ENCODE measurements at regions not wholly inside any gene's neighbourhood (a gene's known extent, or its start where the extent isn't known, plus 50 kb on each side); places are given as distances from the start of the nearest gene placed in this dataset.

GRCh38 chr2:196256585-196256984 lies 85.2 kb upstream of the STK17B start:
- Mint-ChIP-seq H3K4me1 (peaks cover 8 to 9% of the 10 kb centered on the region in 2 experiments), H3K27me3 (ENCODE audit: low read depth) (no peaks in the 10 kb centered on the region), H3K27ac (no peak overlapping the region; a peak in 2 of 7 replicates), H3K9me3 (no peaks in the 10 kb centered on the region), H3K4me3 (no peak overlapping the region), H3K36me3 (ENCODE audit: insufficient read depth in 1 of 3, low read depth in 3 of 3) (no peaks in the 10 kb centered on the region; a peak in 1 of 7 replicates)
- WGBS (ENCODE audit: extremely low coverage, insufficient read length, low lambda C conversion rate), result no CpG with 5 or more reads among the region's 1 CpG
- no peak overlapping the region for H3T11ph ChIP-seq (ENCODE audit: low read length)
- no peak for DNase-seq
- H4K20me1 ChIP-seq (ENCODE audit: control insufficient read depth, insufficient read depth, insufficient read length), result no peaks in the 10 kb centered on the region
- no peak overlapping the region for H2AK5ac ChIP-seq (ENCODE audit: insufficient read length, low read length)
- H3K56ac ChIP-seq (ENCODE audit: insufficient read length, low read depth, low read length), result no peak overlapping the region
- no peaks in the 10 kb centered on the region for H3K9me3 ChIP-seq (ENCODE audit: control insufficient read depth, low read depth, low read length)
- H3K27ac ChIP-seq (ENCODE audit: insufficient read length, low read depth, low read length), result no peak overlapping the region
- no peaks in the 10 kb centered on the region for H3K79me1 ChIP-seq (ENCODE audit: insufficient read depth, low read depth, low read length, poor library complexity, severe bottlenecking)
- no peaks in the 10 kb centered on the region for H3K4me1 ChIP-seq (ENCODE audit: insufficient read depth, low read length)
- no peak overlapping the region for H3K18ac ChIP-seq (ENCODE audit: insufficient read length, low read depth, low read length)
- no peak for TF ChIP-seq CTCF (conservative IDR thresholded peaks at IDR 0.05)
- H3K79me2 ChIP-seq (ENCODE audit: insufficient read depth, low read length), result no peaks in the 10 kb centered on the region
- H4K5ac ChIP-seq (ENCODE audit: insufficient read length, low read depth, low read length), result no peak overlapping the region
- no peaks in the 10 kb centered on the region for H3K27me3 ChIP-seq (ENCODE audit: insufficient read depth, low read length)
- H4K8ac ChIP-seq (replicated peaks; ENCODE audit: insufficient read length, low read depth, low read length), result no peak overlapping the region
- H3K14ac ChIP-seq (ENCODE audit: insufficient read depth, low read length), result no peak overlapping the region
- H2BK120ac ChIP-seq (ENCODE audit: low read depth, low read length, poor library complexity, severe bottlenecking), result no peak overlapping the region
- no peak overlapping the region for H2BK5ac ChIP-seq (ENCODE audit: insufficient read length, low read length)
- H2BK15ac ChIP-seq (ENCODE audit: low read depth, low read length), result no peak overlapping the region
- H3K4ac ChIP-seq (ENCODE audit: low read depth, low read length), result no peak overlapping the region
- no peak overlapping the region for H2BK20ac ChIP-seq (ENCODE audit: low read depth, low read length, poor library complexity, severe bottlenecking)
- H2BK12ac ChIP-seq (ENCODE audit: insufficient read length, low read depth, low read length), result no peak overlapping the region
- H3K23ac ChIP-seq (ENCODE audit: insufficient read length, low read depth, low read length), result no peak overlapping the region
- no peak overlapping the region for H3K9ac ChIP-seq (ENCODE audit: extremely low read depth, insufficient read length, low read length)
- H2AFZ ChIP-seq (ENCODE audit: low read length), result no peak overlapping the region
- H3K23me2 ChIP-seq (ENCODE audit: insufficient read length, low read depth, low read length, poor library complexity, severe bottlenecking), result no peaks in the 10 kb centered on the region
- no peak overlapping the region for H4K91ac ChIP-seq (ENCODE audit: insufficient read length, low read depth, low read length)
- no peak overlapping the region for H3K4me2 ChIP-seq (ENCODE audit: insufficient read depth, insufficient read length, low read length)

Data from H9 (cell line).